Keratinocyte (primary cell): ENCODE measurements at regions not wholly inside any gene's neighbourhood (a gene's known extent, or its start where the extent isn't known, plus 50 kb on each side); places are given as distances from the start of the nearest gene placed in this dataset.

ENCODE experiments used
- DNase-seq: peaks from one replicate; pipeline ENCODE4 v3.0.0-alpha.2; 2011; ENCODE audit warnings: low read depth, missing footprints, low spot score
- FAIRE-seq: peaks from 2 replicates; lab custom pipeline; 2011; peaks lifted over from hg19 to GRCh38; lab: Jason Lieb, UNC
- H2AFZ ChIP-seq: 2 replicates; pipeline ENCODE4 v1.6.0; 2012; ENCODE audit warnings: low read length, control low read depth, inconsistent platforms; ENCODE audit not compliant: control insufficient read depth
- H3K27ac ChIP-seq: 2 replicates; pipeline ENCODE4 v1.5.1; 2011; ENCODE audit warnings: low read length; ENCODE audit not compliant: control insufficient read depth, insufficient read depth
- H3K27me3 ChIP-seq: 3 replicates; pipeline ENCODE4 v1.6.0; 2011; ENCODE audit warnings: low read length; ENCODE audit not compliant: control insufficient read depth, insufficient read depth; ENCODE audit errors: extremely low read depth
- H3K36me3 ChIP-seq, 2 experiments: 2 replicates in 1 of 2; 3 replicates in 1 of 2; pipeline ENCODE4 v1.5.1; 2011; ENCODE audit warnings: low read length in 2 of 2, mild to moderate bottlenecking in 1 of 2; ENCODE audit not compliant: control insufficient read depth in 2 of 2, insufficient read depth in 2 of 2; ENCODE audit errors: extremely low read depth in 1 of 2
- H3K4me1 ChIP-seq: 3 replicates; pipeline ENCODE4 v1.5.1; 2011; ENCODE audit warnings: low read length; ENCODE audit not compliant: control insufficient read depth, insufficient read depth; ENCODE audit errors: extremely low read depth
- H3K4me2 ChIP-seq: 3 replicates; pipeline ENCODE4 v1.6.0; 2011; ENCODE audit warnings: low read depth, low read length; ENCODE audit not compliant: control insufficient read depth, insufficient read depth; ENCODE audit errors: extremely low read depth
- H3K4me3 ChIP-seq, 3 experiments: fragments of 200-600 bp in 1 of 3; sonication (generic) in 1 of 3; 2 replicates in 2 of 3; 3 replicates in 1 of 3; pipeline ENCODE4 v1.5.1; 2011 to 2016; ENCODE audit warnings: low read length in 3 of 3, mild to moderate bottlenecking in 3 of 3, control low read depth in 2 of 3, inconsistent platforms in 1 of 3, low read depth in 1 of 3, mixed read lengths in 1 of 3, mixed run types in 1 of 3, moderate library complexity in 1 of 3; ENCODE audit not compliant: control insufficient read depth in 2 of 3, insufficient read depth in 2 of 3; ENCODE audit errors: extremely low read depth in 1 of 3
- H3K79me2 ChIP-seq: 2 replicates; pipeline ENCODE4 v1.6.0; 2012; ENCODE audit warnings: low read length; ENCODE audit not compliant: control insufficient read depth, insufficient read depth
- H3K9ac ChIP-seq: 3 replicates; pipeline ENCODE4 v1.6.0; 2011; ENCODE audit warnings: low read length; ENCODE audit not compliant: control insufficient read depth, insufficient read depth; ENCODE audit errors: extremely low read depth
- H3K9me1 ChIP-seq: 3 replicates; pipeline ENCODE4 v1.6.0; 2011; ENCODE audit warnings: low read length; ENCODE audit not compliant: control insufficient read depth, insufficient read depth; ENCODE audit errors: extremely low read depth
- H3K9me3 ChIP-seq: 2 replicates; pipeline ENCODE4 v1.5.1; 2012; ENCODE audit warnings: low read depth, low read length; ENCODE audit not compliant: control insufficient read depth
- H4K20me1 ChIP-seq: 3 replicates; pipeline ENCODE4 v1.6.0; 2011; ENCODE audit warnings: low read length; ENCODE audit not compliant: control insufficient read depth, insufficient read depth; ENCODE audit errors: extremely low read depth
- CTCF ChIP-seq, 3 experiments: IDR thresholded peaks in 1 of 3; conservative IDR thresholded peaks in 1 of 3; optimal IDR thresholded peaks in 1 of 3; 2 replicates in 2 of 3; 3 replicates in 1 of 3; pipeline versions ENCODE3 to v1.5.1; 2011; ENCODE audit warnings: low read length in 3 of 3, mild to moderate bottlenecking in 3 of 3, moderate library complexity in 2 of 3, control low read depth in 1 of 3, inconsistent platforms in 1 of 3; ENCODE audit not compliant: insufficient read depth in 2 of 3; ENCODE audit errors: extremely low read depth in 1 of 3
- EZH2 ChIP-seq: IDR thresholded peaks from one replicate; pipeline ENCODE4 v1.6.1; 2012; ENCODE audit warnings: inconsistent platforms, mild to moderate bottlenecking, low read length, moderate library complexity
- dilution Hi-C: fragments of 300-500 bp; cut with MboI; formaldehyde crosslinking; loops from one replicate; pipeline ENCODE4 v1.7.0; 2020; ENCODE audit warnings: low sequenced_read_pairs; ENCODE audit not compliant: extremely low pct_ligation_motif_present

GRCh38 chr7:42739638-42740037 lies 172.2 kb downstream of the C7orf25 start:
- Histone ChIP-seq H2AFZ (no peak overlapping the region), H3K27ac (no peak overlapping the region), H3K9me3 (no peaks in the 10 kb centered on the region), H4K20me1 (no peaks in the 10 kb centered on the region), H3K4me1 (no peaks in the 10 kb centered on the region), H3K9ac (no peak overlapping the region), H3K36me3 (no peaks in the 10 kb centered on the region), H3K4me3 (no peak overlapping the region), H3K27me3 (no peaks in the 10 kb centered on the region), H3K4me2 (no peak overlapping the region), H3K9me1 (no peaks in the 10 kb centered on the region), H3K79me2 (no peaks in the 10 kb centered on the region)
- FAIRE-seq (no peak), DNase-seq (no peak)
- dilution Hi-C loops, result no loop called here
- no peak for TF ChIP-seq EZH2
- no peak for TF ChIP-seq CTCF (optimal IDR thresholded peaks at IDR 0.05 in 1 of 3, IDR thresholded peaks at IDR 0.05 in 1 of 3, conservative IDR thresholded peaks at IDR 0.05 in 1 of 3; ENCODE audit: extremely low read depth in 1 of 3, insufficient read depth in 2 of 3, low read length in 3 of 3)

DNA sequence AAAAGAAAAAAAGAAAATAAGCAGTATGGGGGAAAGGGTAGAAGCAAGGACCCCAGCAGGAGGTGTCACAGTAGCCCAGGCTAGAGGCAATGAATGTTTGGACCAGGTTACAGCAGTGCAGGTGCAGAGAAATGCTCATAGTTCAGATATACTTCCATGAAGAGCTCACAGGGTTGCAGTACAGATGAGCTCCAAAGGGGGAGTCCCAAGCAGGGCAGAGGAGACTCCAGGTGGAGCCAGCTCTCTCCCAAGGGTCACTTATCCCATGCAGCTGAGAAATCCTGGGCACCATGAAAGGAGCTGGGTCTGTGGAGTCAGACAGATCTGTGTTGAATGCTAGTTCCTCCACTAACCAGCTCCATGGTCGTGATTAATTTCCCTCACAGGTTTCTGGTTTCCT lies 174.9 kb downstream of the C7orf25 start:
- Histone ChIP-seq H2AFZ (no peak overlapping the region), H3K27me3 (peaks cover 5% of the 10 kb centered on the region), H3K4me2 (no peak overlapping the region), H3K27ac (no peak overlapping the region), H3K9ac (no peak overlapping the region), H4K20me1 (no peaks in the 10 kb centered on the region), H3K4me3 (no peak overlapping the region), H3K36me3 (no peaks in the 10 kb centered on the region), H3K79me2 (no peaks in the 10 kb centered on the region), H3K9me1 (no peaks in the 10 kb centered on the region), H3K4me1 (no peaks in the 10 kb centered on the region), H3K9me3 (no peaks in the 10 kb centered on the region)
- dilution Hi-C loops, result no loop called here
- TF ChIP-seq EZH2, result no peak
- peak in 2 of 3 experiments; percentile 27 to 57 for TF ChIP-seq CTCF (optimal IDR thresholded peaks at IDR 0.05 in 1 of 3, IDR thresholded peaks at IDR 0.05 in 1 of 3, conservative IDR thresholded peaks at IDR 0.05 in 1 of 3; ENCODE audit: extremely low read depth in 1 of 3, insufficient read depth in 2 of 3, low read length in 3 of 3)
- FAIRE-seq, result no peak
- no peak for DNase-seq
